ENCODE measurements at regions not wholly inside any gene's neighbourhood (a gene's known extent, or its start where the extent isn't known, plus 50 kb on each side); places are given as distances from the start of the nearest gene placed in this dataset.

DNA sequence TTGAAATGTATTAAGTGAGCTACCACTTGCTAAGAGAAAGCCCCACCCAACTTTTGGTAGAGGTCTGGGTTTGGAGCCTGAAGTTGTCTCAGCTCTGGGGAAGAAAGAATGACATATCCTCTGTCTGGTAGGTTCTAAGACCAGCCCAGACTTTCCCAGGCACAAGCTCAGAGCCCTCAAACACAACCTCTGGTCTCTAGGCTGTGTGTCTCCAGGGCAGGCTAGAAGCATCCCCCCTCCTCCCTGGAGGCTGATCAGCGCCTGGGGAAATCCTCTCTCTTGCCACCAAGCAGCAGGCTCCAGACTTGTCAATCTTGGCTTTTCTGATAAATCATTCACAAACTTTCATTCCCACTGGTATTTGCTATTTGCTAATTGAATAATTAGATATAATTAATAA lies 226.5 kb upstream of the CST7 start:
- Histone ChIP-seq H3K9ac (ENCODE audit: low read length) (no peak overlapping the region), H3K4me1 (ENCODE audit: low read length) (no peaks in the 10 kb centered on the region), H2AFZ (ENCODE audit: low read depth, low read length) (no peak overlapping the region), H3K9me3 (ENCODE audit: insufficient read depth, low read length) (no peaks in the 10 kb centered on the region), H3K27ac (ENCODE audit: low read length) (no peak overlapping the region), H3K4me2 (ENCODE audit: low read length) (no peak overlapping the region), H3K4me3 (ENCODE audit: low read length) (no peak overlapping the region), H3K79me2 (ENCODE audit: low read length) (no peaks in the 10 kb centered on the region), H3K27me3 (ENCODE audit: low read depth, low read length) (peaks cover 26% of the 10 kb centered on the region), H4K20me1 (ENCODE audit: insufficient read depth, low read length) (no peaks in the 10 kb centered on the region), H3K36me3 (replicated peaks; ENCODE audit: low read depth, low read length) (no peaks in the 10 kb centered on the region)
- no peak for TF ChIP-seq EZH2phosphoT487 (IDR thresholded peaks at IDR 0.05; ENCODE audit: low read depth)
- TF ChIP-seq, protein P1, sequence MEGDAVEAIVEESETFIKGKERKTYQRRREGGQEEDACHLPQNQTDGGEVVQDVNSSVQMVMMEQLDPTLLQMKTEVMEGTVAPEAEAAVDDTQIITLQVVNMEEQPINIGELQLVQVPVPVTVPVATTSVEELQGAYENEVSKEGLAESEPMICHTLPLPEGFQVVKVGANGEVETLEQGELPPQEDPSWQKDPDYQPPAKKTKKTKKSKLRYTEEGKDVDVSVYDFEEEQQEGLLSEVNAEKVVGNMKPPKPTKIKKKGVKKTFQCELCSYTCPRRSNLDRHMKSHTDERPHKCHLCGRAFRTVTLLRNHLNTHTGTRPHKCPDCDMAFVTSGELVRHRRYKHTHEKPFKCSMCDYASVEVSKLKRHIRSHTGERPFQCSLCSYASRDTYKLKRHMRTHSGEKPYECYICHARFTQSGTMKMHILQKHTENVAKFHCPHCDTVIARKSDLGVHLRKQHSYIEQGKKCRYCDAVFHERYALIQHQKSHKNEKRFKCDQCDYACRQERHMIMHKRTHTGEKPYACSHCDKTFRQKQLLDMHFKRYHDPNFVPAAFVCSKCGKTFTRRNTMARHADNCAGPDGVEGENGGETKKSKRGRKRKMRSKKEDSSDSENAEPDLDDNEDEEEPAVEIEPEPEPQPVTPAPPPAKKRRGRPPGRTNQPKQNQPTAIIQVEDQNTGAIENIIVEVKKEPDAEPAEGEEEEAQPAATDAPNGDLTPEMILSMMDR (IDR thresholded peaks at IDR 0.05; ENCODE audit: low read depth, low read length), result no peak

DNA sequence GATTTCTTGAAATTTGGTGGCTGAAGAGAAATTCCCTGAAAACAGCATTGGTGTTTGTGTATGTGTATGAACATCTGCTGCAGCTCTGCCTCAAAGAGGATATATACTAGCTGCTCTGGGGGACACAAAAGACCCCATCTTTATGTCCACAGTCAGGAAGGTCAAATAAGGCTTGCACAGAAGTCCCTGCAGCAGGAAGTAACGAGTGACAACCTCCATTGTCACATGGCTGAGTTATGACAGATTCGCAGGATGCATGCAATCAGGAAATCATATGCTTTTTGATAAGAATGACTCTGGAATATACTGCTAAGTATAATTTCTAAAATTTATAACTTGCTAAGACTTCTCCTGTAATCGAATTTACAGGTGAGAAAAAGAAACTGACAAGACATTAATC lies 225.9 kb upstream of the CST7 start:
- Histone ChIP-seq H3K79me2 (ENCODE audit: low read length) (no peaks in the 10 kb centered on the region), H3K9ac (ENCODE audit: low read length) (no peak overlapping the region), H3K27me3 (ENCODE audit: low read depth, low read length) (peaks cover 28% of the 10 kb centered on the region), H2AFZ (ENCODE audit: low read depth, low read length) (no peak overlapping the region; the same call in 1 of the 2 replicates), H3K27ac (ENCODE audit: low read length) (no peak overlapping the region), H3K4me1 (ENCODE audit: low read length) (no peaks in the 10 kb centered on the region), H4K20me1 (ENCODE audit: insufficient read depth, low read length) (no peaks in the 10 kb centered on the region), H3K9me3 (ENCODE audit: insufficient read depth, low read length) (no peaks in the 10 kb centered on the region), H3K4me2 (ENCODE audit: low read length) (peak overlapping the region; percentile 6; the same call in 1 of the 2 replicates), H3K36me3 (replicated peaks; ENCODE audit: low read depth, low read length) (no peaks in the 10 kb centered on the region), H3K4me3 (ENCODE audit: low read length) (no peak overlapping the region)
- TF ChIP-seq, protein P1 (IDR thresholded peaks at IDR 0.05; ENCODE audit: low read depth, low read length), result no peak
- no peak for TF ChIP-seq EZH2phosphoT487 (IDR thresholded peaks at IDR 0.05; ENCODE audit: low read depth)

GRCh38 chr20:24723647-24724352 lies 225.3 kb upstream of the CST7 start:
- H3K9me3 ChIP-seq (ENCODE audit: insufficient read depth, low read length), result no peaks in the 10 kb centered on the region
- no peaks in the 10 kb centered on the region for H3K4me1 ChIP-seq (ENCODE audit: low read length)
- no peaks in the 10 kb centered on the region for H4K20me1 ChIP-seq (ENCODE audit: insufficient read depth, low read length)
- H3K27ac ChIP-seq (ENCODE audit: low read length), result no peak overlapping the region
- no peak overlapping the region for H2AFZ ChIP-seq (ENCODE audit: low read depth, low read length)
- H3K4me3 ChIP-seq (ENCODE audit: low read length), result no peak overlapping the region
- peak overlapping the region; percentile 6; the same call in 1 of the 2 replicates for H3K4me2 ChIP-seq (ENCODE audit: low read length)
- H3K36me3 ChIP-seq (replicated peaks; ENCODE audit: low read depth, low read length), result no peaks in the 10 kb centered on the region
- no peak overlapping the region for H3K9ac ChIP-seq (ENCODE audit: low read length)
- H3K79me2 ChIP-seq (ENCODE audit: low read length), result no peaks in the 10 kb centered on the region
- TF ChIP-seq, protein P1 (IDR thresholded peaks at IDR 0.05; ENCODE audit: low read depth, low read length), result no peak
- no peak for TF ChIP-seq EZH2phosphoT487 (IDR thresholded peaks at IDR 0.05; ENCODE audit: low read depth)
- H3K27me3 ChIP-seq (ENCODE audit: low read depth, low read length), result peaks cover 24% of the 10 kb centered on the region

DNA sequence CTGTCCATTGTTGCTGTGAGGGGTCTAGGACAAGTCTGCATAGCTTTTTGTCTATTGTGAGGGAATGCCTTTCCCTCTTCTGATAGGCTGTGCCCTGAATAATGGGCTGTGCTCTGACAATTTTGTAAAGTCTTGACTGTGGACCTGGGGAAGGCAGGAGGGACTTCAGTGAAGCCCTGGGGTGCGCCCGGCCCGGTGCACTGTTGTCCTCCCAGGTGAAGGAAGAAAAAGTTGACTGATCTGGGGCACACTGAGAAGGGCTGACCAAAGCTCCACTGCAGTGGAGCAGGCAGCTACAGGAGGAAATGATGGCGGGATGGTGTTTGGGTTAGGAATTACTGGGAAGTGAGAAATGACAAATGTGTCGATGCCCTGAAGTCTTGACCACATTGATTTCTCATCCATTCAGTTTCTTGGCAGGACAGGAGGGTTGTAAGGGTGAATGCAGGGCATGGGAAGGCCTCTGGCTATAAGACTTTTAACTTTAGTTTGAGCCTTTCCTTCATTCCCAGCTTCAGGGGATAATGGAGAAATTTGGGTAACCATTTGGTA lies 224.0 kb upstream of the CST7 start:
- Histone ChIP-seq H3K4me1 (ENCODE audit: low read length) (no peaks in the 10 kb centered on the region), H3K9me3 (ENCODE audit: insufficient read depth, low read length) (no peaks in the 10 kb centered on the region), H3K27ac (ENCODE audit: low read length) (no peak overlapping the region), H3K9ac (ENCODE audit: low read length) (no peak overlapping the region), H3K79me2 (ENCODE audit: low read length) (no peaks in the 10 kb centered on the region), H3K36me3 (replicated peaks; ENCODE audit: low read depth, low read length) (no peaks in the 10 kb centered on the region), H4K20me1 (ENCODE audit: insufficient read depth, low read length) (no peaks in the 10 kb centered on the region), H3K4me3 (ENCODE audit: low read length) (no peak overlapping the region), H2AFZ (ENCODE audit: low read depth, low read length) (no peak overlapping the region), H3K4me2 (ENCODE audit: low read length) (no peak overlapping the region), H3K27me3 (ENCODE audit: low read depth, low read length) (peaks cover 24% of the 10 kb centered on the region)
- no peak for TF ChIP-seq EZH2phosphoT487 (IDR thresholded peaks at IDR 0.05; ENCODE audit: low read depth)
- TF ChIP-seq, protein P1 (IDR thresholded peaks at IDR 0.05; ENCODE audit: low read depth, low read length), result no peak

Data from OCI-LY3 (cell line).